GM19328 (cell line): ENCODE measurements at regions not wholly inside any gene's neighbourhood (a gene's known extent, or its start where the extent isn't known, plus 50 kb on each side); places are given as distances from the start of the nearest gene placed in this dataset.

Experiments
- ATAC-seq: cut with Tn5 transposase; IDR thresholded peaks from one replicate; pipeline ENCODE4 v1.9.1; 2021; ENCODE audit warnings: mild to moderate bottlenecking, moderate library complexity; ENCODE audit not compliant: unreplicated experiment

- no peak for ATAC-seq
These were observed 70.6 kb upstream of the CTDP1 start for GRCh38 chr18:79608999-79609461.

DNA sequence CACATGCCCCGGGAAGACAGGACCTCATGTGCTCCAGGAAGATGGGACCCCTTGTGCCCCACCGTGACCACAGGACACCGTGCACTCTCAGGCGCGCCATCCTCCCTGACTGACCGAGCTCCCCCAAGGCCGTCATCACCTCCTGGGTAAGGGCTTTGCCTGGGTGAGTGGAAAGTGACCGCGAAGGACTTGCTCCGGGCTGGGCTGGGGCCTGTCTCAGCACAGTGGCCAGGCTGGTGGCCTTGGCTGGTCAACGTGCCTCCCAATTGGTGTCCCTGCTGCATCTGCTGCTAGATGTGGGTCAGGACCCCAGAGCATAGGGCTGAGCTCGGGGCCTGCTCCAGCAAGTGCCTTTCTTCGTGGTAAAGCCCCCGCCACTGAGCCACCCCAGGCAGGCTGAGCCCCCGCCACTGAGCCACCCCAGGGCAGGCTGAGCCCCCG lies 69.7 kb upstream of the CTDP1 start:
- no peak for ATAC-seq

GRCh38 chr18:79610461-79611039 lies 69.1 kb upstream of the CTDP1 start:
- ATAC-seq, result no peak

DNA sequence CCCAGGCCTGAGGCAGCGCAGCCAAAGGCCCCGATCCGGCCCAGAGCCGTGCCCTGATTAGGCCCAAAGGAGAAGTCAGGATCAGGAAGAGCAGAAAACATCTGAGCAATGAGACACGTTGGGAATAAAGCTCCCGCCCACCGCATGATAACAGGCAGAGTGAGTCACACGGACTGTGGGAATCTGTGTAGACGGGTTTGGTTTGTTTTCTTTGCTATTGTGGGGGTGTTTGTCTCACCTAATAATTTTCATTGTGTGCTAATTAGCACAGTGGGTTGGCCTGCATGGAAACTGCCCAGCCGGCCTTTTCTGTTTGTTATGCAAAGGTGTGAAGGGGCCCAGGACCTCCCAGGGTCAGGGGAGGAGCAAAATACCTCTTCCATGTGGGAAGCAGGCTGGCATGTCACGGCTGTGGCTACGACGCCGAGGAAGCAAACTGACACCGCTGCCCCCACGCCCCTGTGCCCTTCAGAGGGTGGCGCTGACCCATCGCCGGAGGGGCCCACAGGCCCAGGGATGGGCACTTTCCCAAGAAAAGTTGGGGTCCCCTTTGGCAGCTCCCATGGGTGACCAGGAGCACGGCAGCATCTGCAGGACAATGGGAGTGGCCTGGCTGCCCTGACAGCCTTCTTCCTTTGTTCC lies 68.4 kb upstream of the CTDP1 start:
- ATAC-seq, result no peak

- ATAC-seq, result no peak
These were observed 67.1 kb upstream of the CTDP1 start for GRCh38 chr18:79612291-79613108.

GRCh38 chr18:79613186-79613931 lies 66.2 kb upstream of the CTDP1 start:
- no peak for ATAC-seq

GRCh38 chr18:79614211-79614955 lies 65.2 kb upstream of the CTDP1 start:
- ATAC-seq, result no peak

- ATAC-seq, result no peak
These were observed 64.5 kb upstream of the CTDP1 start for GRCh38 chr18:79615091-79615490.

- ATAC-seq, result no peak
These were observed 64.0 kb upstream of the CTDP1 start for GRCh38 chr18:79615586-79615985.

DNA sequence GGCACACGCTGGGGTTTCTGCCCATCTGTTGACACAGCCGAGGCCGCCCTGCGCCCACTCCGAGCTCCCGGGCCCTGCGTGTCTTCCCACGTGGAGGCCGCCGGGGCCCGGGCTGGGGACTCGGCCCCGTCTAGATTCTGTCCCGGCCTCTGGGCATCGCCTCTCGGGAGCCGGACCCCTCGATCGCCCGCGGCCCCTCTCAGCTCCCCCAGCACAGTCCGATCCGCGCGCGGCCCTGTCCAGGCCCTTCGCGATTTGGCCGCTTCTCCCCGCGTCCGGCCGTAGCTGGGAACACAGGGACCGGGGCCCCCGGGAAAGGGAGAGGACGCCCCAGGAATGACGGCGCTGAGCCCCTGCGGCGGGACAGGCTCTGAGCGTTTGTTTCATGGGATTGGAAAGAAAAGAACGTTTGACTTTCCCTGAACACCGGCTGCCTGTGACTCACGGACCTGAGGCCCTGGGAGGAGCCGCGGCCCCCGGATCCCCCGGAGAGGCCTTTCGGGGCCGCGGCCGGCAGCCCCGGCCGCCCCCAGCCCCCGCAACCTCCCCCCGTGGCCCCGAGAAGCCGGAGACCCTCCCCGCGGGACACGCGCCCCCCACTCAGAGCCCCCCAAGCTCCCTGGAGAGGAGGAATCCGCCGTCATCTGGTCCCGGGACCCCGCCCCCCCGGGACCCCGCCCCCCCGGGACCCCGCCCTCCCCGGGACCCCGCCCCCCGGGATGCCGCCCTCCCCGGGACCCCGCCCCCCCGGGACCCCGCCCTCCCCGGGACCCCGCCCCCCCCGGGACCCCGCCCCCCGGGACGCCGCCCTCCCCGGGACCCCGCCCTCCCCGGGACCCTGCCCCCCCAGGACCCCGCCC lies 62.7 kb upstream of the CTDP1 start:
- ATAC-seq, result no peak

GRCh38 chr18:79617511-79618500 lies 61.8 kb upstream of the CTDP1 start:
- no peak for ATAC-seq

DNA sequence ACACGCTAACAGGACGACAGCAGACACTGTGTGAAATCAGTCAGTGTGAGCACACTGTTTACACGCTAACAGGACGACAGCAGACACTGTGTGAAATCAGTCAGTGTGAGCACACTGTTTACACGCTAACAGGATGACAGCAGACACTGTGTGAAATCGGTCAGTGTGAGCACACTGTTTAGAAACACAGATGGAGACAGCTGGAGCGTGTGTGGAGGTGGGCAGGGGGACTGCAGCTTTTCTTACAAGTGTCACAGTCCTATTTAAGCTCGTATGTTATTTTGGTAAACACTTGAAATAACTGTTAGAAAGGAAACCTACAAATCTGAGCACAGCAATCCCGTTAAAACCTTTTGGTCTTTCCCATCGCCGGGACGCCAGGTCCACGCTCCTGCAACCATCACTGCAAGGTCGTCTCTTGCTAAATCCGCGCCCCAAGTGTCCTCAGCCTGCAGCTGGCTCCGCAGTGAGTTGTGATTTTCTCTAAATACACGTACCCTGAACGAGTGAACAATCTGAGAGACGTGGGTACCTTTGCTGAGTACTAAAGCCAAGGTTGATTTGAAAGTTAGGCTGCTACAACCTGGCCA lies 58.9 kb upstream of the CTDP1 start:
- ATAC-seq, result no peak

GRCh38 chr18:79621501-79621900 lies 58.1 kb upstream of the CTDP1 start:
- ATAC-seq, result no peak

- ATAC-seq, result no peak
These were observed 57.6 kb upstream of the CTDP1 start for GRCh38 chr18:79622004-79622403.

- ATAC-seq, result peak; percentile 14
These were observed 55.0 kb upstream of the CTDP1 start for GRCh38 chr18:79624356-79625170.

GRCh38 chr18:79625195-79625923 lies 54.2 kb upstream of the CTDP1 start:
- ATAC-seq, result peak; percentile 78
